Natural killer cell (primary cell): ENCODE measurements at regions not wholly inside any gene's neighbourhood (a gene's known extent, or its start where the extent isn't known, plus 50 kb on each side); places are given as distances from the start of the nearest gene placed in this dataset.

Experiments
- ATAC-seq, 3 donors: fragments of 150-1000 bp in 2 of 3; fragments of 200-7000 bp in 1 of 3; cut with Tn5 transposase; 1 replicate in 1 of 3; 2 replicates in 2 of 3; pipeline ENCODE4 v1.10.0; 2021; ENCODE audit warnings: mild to moderate bottlenecking in 2 of 3, moderate library complexity in 2 of 3
- DNase-seq, 2 donors: peaks; one replicate each; pipeline versions ENCODE4 v3.0.0 to v3.0.0-alpha.2; 2013 to 2021; ENCODE audit warnings: mixed read lengths in 1 of 2
- H3K27ac ChIP-seq: one replicate; pipeline ENCODE4 v1.5.1; 2013; ENCODE audit warnings: mild to moderate bottlenecking, low read length
- H3K27me3 ChIP-seq: one replicate; pipeline ENCODE4 v1.6.1; 2013; ENCODE audit warnings: low read length; ENCODE audit not compliant: control insufficient read depth, insufficient read depth
- H3K36me3 ChIP-seq: one replicate; pipeline ENCODE4 v1.6.1; 2013; ENCODE audit warnings: low read length; ENCODE audit not compliant: control insufficient read depth, insufficient read depth
- H3K4me1 ChIP-seq: one replicate; pipeline ENCODE4 v1.6.1; 2013; ENCODE audit warnings: low read length; ENCODE audit not compliant: control insufficient read depth, insufficient read depth
- H3K4me3 ChIP-seq: one replicate; pipeline ENCODE4 v1.5.1; 2013; ENCODE audit warnings: low read length
- H3K9me3 ChIP-seq: one replicate; pipeline ENCODE4 v1.6.1; 2013; ENCODE audit warnings: low read length; ENCODE audit not compliant: control insufficient read depth, insufficient read depth
- H3K27ac Mint-ChIP-seq, 2 donors: one replicate each; pipeline ENCODE4 v1.8.0; 2022; ENCODE audit warnings: mild to moderate bottlenecking in 2 of 2, mixed read lengths in 2 of 2, moderate library complexity in 1 of 2
- H3K27me3 Mint-ChIP-seq, 2 donors: one replicate each; pipeline ENCODE4 v1.8.0; 2022; ENCODE audit warnings: low read depth in 2 of 2, mixed read lengths in 2 of 2
- H3K36me3 Mint-ChIP-seq: one replicate; pipeline ENCODE4 v1.8.0; 2022; ENCODE audit warnings: mixed read lengths
- H3K4me1 Mint-ChIP-seq, 2 donors: one replicate each; pipeline ENCODE4 v1.8.0; 2022; ENCODE audit warnings: mixed read lengths in 2 of 2
- H3K4me3 Mint-ChIP-seq: one replicate; pipeline ENCODE4 v1.8.0; 2022; ENCODE audit warnings: mild to moderate bottlenecking, moderate library complexity, mixed read lengths
- H3K9me3 Mint-ChIP-seq, 2 donors: one replicate each; pipeline ENCODE4 v1.8.0; 2022; ENCODE audit warnings: mixed read lengths in 2 of 2
- CTCF ChIP-seq: fragments of 200-600 bp; IDR thresholded peaks from one replicate; pipeline ENCODE4 v1.8.0; 2022; ENCODE audit warnings: antibody characterized with exemption
- WGBS: methylation state at CpG from one replicate; pipeline ENCODE4 v1.1.7; 2013; ENCODE audit warnings: missing lambda C conversion rate; ENCODE audit not compliant: insufficient coverage; 5-methylcytosine and 5-hydroxymethylcytosine counted together
- intact Hi-C: fragments of 100-400 bp; cut with micrococcal nuclease; formaldehyde crosslinking; loops from one replicate; pipeline ENCODE4 v1.14.2; 2022

DNA sequence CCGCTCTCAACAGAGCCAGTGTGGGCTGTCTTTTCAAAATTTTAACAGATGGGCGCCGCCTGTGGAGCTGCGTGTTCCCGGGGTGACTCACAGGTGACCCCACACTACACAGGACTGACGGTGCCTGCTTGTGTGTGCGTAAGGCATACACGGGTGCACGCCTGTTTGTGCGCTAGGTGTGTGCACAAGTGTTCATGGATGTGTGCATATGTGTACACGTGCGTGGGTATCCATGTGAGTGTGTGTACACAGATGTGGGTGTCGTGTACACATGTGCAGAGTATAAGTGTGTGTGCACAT lies 92.7 kb upstream of the SOX1 start:
- no peaks in the 10 kb centered on the region for H3K36me3 Mint-ChIP-seq
- no peak for DNase-seq

GRCh38 chr13:111975539-111976473 lies 91.1 kb upstream of the SOX1 start:
- Histone ChIP-seq H3K4me3 (no peak overlapping the region), H3K27me3 (no peaks in the 10 kb centered on the region), H3K4me1 (no peaks in the 10 kb centered on the region), H3K36me3 (no peaks in the 10 kb centered on the region), H3K27ac (no peak overlapping the region), H3K9me3 (no peaks in the 10 kb centered on the region)
- peaks cover 0 to 10% of the 10 kb centered on the region in 2 donors for H3K4me1 Mint-ChIP-seq
- peak in 1 of 3 donors; percentile 30 for ATAC-seq
- no peak for DNase-seq
- no peaks in the 10 kb centered on the region for H3K36me3 Mint-ChIP-seq
- H3K27me3 Mint-ChIP-seq, result peaks cover 6 to 27% of the 10 kb centered on the region in 2 donors
- no peak overlapping the region for H3K27ac Mint-ChIP-seq
- no peak for TF ChIP-seq CTCF
- intact Hi-C loops, result no loop called here
- H3K4me3 Mint-ChIP-seq, result no peak overlapping the region
- 89% methylated on average over 49 of the region's 49 CpGs for WGBS
- peaks cover 5% of the 10 kb centered on the region in 2 donors for H3K9me3 Mint-ChIP-seq

More for the DNA sequence above, 92.7 kb upstream of the SOX1 start:
- Histone ChIP-seq H3K27ac (no peak overlapping the region), H3K9me3 (no peaks in the 10 kb centered on the region), H3K4me1 (no peaks in the 10 kb centered on the region), H3K36me3 (no peaks in the 10 kb centered on the region), H3K27me3 (no peaks in the 10 kb centered on the region), H3K4me3 (no peak overlapping the region)
- Mint-ChIP-seq H3K9me3 (peaks cover 5% of the 10 kb centered on the region in 2 donors), H3K27me3 (peaks cover 3 to 23% of the 10 kb centered on the region in 2 donors), H3K27ac (peak overlapping the region in 1 of 2 donors; percentile 44), H3K4me1 (peaks cover 0 to 10% of the 10 kb centered on the region in 2 donors), H3K4me3 (no peak overlapping the region)
- intact Hi-C loops, result no loop called here
- 96% methylated on average over 13 of the region's 13 CpGs for WGBS
- ATAC-seq, result peak in 1 of 3 donors; percentile 32
- TF ChIP-seq CTCF, result no peak

- no peaks in the 10 kb centered on the region for H3K9me3 ChIP-seq
- no peak overlapping the region for H3K4me3 ChIP-seq
- DNase-seq (no peak), ATAC-seq (no peak)
- H3K36me3 Mint-ChIP-seq, result no peaks in the 10 kb centered on the region
- H3K4me1 ChIP-seq, result no peaks in the 10 kb centered on the region
- no peaks in the 10 kb centered on the region for H3K36me3 ChIP-seq
- no peak overlapping the region for H3K27ac Mint-ChIP-seq
- WGBS, result 95% methylated on average over 17 of the region's 17 CpGs
- no peak overlapping the region for H3K27ac ChIP-seq
- H3K4me1 Mint-ChIP-seq, result peaks cover 0 to 10% of the 10 kb centered on the region in 2 donors
- H3K27me3 ChIP-seq, result no peaks in the 10 kb centered on the region
- peaks cover 5% of the 10 kb centered on the region in 2 donors for H3K9me3 Mint-ChIP-seq
- no peak for TF ChIP-seq CTCF
- H3K4me3 Mint-ChIP-seq, result no peak overlapping the region
- intact Hi-C loops, result no loop called here
- H3K27me3 Mint-ChIP-seq, result peaks cover 6 to 25% of the 10 kb centered on the region in 2 donors
These were observed 90.3 kb upstream of the SOX1 start for GRCh38 chr13:111976474-111977178.
